ENCODE measurements at regions not wholly inside any gene's neighbourhood (a gene's known extent, or its start where the extent isn't known, plus 50 kb on each side); places are given as distances from the start of the nearest gene placed in this dataset.

GRCh38 chr7:124423863-124424262, 341.7 kb downstream of the GPR37 start:
- TF ChIP-seq CTCF (IDR thresholded peaks at IDR 0.05): no peak
- TF ChIP-seq POLR2A (IDR thresholded peaks at IDR 0.05): no peak
- no peak for TF ChIP-seq POLR2AphosphoS5 (IDR thresholded peaks at IDR 0.05)

All from sigmoid colon (tissue), 4 donors.